ENCODE measurements at regions not wholly inside any gene's neighbourhood (a gene's known extent, or its start where the extent isn't known, plus 50 kb on each side); places are given as distances from the start of the nearest gene placed in this dataset.

DNA sequence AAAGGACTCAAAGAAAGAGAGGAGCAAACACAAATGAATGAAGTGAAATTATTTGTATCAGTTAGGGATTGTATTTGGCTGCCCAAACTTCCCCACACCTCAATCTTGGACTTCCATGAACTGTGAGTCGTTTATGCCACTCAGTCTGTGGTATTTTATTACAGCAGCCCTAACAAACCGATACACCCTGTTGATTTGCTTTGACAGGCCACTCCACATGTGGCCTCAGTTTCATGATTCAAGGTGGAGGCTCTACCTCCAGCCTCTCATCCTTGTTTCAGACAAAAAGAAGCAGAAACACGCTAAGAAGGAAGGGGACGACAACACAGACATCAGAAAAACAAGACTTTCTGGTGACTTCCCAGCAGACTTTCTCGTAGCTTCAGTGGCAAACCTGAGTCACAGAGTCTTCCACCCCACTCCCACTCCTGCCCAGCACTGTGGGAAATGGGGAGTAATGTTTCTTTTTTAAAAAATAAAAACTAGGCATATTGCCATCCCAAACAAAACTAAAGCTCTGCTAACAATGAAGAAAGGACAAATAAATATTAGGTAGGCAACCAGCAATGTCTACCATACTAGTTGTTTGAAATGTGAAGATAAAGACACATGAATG lies 52.2 kb upstream of the ABCA1 start:
- Histone ChIP-seq H3K27me3 (no peaks in the 10 kb centered on the region), H4K20me1 (no peaks in the 10 kb centered on the region), H3K36me3 (no peaks in the 10 kb centered on the region), H3K27ac (no peak overlapping the region), H3K4me2 (no peak overlapping the region), H3K9ac (no peak overlapping the region), H3K9me3 (peaks cover 7% of the 10 kb centered on the region; the same call in 1 of the 2 replicates), H3K4me3 (no peak overlapping the region), H3K4me1 (peaks cover 30% of the 10 kb centered on the region)
- no peak for TF ChIP-seq Cebpa-rat (IDR thresholded peaks at IDR 0.05)

DNA sequence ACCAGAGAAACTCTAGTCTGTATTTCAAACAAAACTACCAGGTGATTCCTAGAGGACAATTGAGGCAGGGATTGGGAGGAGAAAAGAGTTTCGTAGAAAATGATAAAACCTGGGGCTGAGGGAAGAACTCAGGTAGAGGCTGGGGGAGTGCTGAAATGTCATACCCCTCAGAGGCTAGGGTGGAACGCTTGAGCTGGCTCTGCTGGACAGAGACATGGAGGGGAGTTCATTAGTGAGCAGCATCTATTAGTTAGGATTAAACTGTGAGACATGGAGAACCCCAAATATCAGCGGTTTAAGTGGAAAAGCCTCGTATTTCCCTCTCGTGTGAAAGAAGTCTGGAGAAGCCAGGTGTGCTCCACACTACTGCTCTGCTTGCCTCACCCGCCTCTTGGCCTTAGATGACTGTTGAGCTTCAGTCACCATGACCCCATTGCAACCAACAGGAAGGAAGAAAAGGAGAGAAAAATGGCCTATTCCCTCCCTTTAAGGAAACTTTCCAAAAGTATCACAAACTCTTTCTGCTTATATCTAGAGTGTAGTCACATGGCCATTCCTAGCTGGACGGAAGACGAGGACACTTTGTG lies 53.7 kb upstream of the ABCA1 start:
- Histone ChIP-seq H3K27me3 (no peaks in the 10 kb centered on the region), H3K9ac (no peak overlapping the region), H3K4me3 (no peak overlapping the region), H3K36me3 (no peaks in the 10 kb centered on the region), H4K20me1 (no peaks in the 10 kb centered on the region), H3K4me2 (peak overlapping the region; percentile 51), H3K9me3 (peaks cover 7% of the 10 kb centered on the region; the same call in 1 of the 2 replicates), H3K27ac (no peak overlapping the region; the same call in 1 of the 2 replicates), H3K4me1 (peaks cover 42% of the 10 kb centered on the region)
- TF ChIP-seq Cebpa-rat (IDR thresholded peaks at IDR 0.05): no peak

DNA sequence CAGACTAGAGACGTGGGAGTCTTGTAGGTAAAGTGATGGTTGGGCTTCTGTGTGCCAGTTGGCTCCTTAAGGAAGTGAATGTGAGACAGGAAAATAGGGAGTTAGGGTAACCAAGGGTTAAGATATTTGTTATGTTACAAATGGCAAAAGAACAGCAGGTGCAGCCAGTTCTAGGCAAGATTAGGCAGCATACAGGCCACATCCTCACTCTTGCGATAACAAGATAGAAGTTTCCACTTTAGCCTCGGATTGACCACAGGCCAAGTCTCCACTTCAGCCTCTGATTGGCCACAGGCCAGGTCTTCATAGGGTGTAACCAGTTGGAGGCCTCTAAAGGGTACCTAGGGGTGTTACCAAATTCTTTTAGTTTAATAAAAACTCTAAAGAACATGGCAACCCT lies 54.6 kb upstream of the ABCA1 start:
- Histone ChIP-seq H3K9me3 (peaks cover 7% of the 10 kb centered on the region; the same call in 1 of the 2 replicates), H3K4me2 (peak overlapping the region; percentile 16; the same call in 1 of the 2 replicates), H3K4me1 (peaks cover 44% of the 10 kb centered on the region), H3K36me3 (no peaks in the 10 kb centered on the region), H3K27ac (no peak overlapping the region), H3K27me3 (no peaks in the 10 kb centered on the region), H4K20me1 (no peaks in the 10 kb centered on the region), H3K4me3 (no peak overlapping the region), H3K9ac (no peak overlapping the region)
- TF ChIP-seq Cebpa-rat (IDR thresholded peaks at IDR 0.05): no peak

DNA sequence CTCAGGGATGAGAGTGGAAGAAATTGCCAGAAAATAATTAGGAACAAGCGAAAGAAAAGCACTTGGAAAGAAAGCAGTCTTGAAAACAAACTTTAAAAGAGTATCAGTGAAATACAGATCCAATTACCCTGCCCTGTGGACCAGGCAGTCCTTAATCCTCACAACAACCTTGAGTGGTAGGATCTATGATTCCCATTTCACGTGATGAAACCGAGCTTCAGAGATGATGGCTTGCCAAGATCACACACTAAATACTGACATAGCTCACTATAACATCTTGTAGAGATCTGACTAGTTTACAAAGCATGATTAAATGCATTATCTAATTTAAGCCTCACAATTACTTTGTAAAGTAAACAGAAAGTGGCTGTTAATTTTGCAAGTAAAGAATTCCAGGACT lies 55.5 kb upstream of the ABCA1 start:
- Histone ChIP-seq H3K4me1 (peaks cover 50% of the 10 kb centered on the region), H3K36me3 (no peaks in the 10 kb centered on the region), H3K9me3 (no peaks in the 10 kb centered on the region), H3K4me3 (no peak overlapping the region), H3K27ac (no peak overlapping the region), H3K27me3 (no peaks in the 10 kb centered on the region), H4K20me1 (no peaks in the 10 kb centered on the region), H3K9ac (no peak overlapping the region), H3K4me2 (no peak overlapping the region)
- no peak for TF ChIP-seq Cebpa-rat (IDR thresholded peaks at IDR 0.05)

DNA sequence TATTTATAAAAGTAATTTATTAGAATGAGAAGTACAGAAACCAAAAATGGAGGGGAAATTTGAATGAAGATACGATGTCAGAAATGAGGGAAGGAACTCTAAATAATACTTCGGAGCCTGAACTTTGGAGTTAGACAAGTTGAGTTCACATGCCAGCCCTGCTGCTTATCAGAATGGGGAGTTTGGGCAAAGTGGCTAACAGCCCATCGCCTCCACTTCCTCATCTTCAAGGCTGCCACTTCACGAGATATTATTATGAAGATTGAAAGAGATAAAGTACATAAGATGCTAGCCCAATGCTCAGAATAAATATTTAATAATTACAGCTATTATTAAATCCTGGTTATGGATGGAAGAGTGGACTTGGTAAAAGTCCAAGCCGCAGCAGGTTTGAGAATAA lies 56.2 kb upstream of the ABCA1 start:
- no peak for TF ChIP-seq Cebpa-rat (IDR thresholded peaks at IDR 0.05)
- peaks cover 56% of the 10 kb centered on the region for H3K4me1 ChIP-seq
- H3K27me3 ChIP-seq: no peaks in the 10 kb centered on the region
- H4K20me1 ChIP-seq: no peaks in the 10 kb centered on the region
- H3K4me3 ChIP-seq: no peak overlapping the region
- no peak overlapping the region for H3K9ac ChIP-seq
- no peaks in the 10 kb centered on the region for H3K9me3 ChIP-seq
- H3K36me3 ChIP-seq: no peaks in the 10 kb centered on the region
- no peak overlapping the region for H3K27ac ChIP-seq
- no peak overlapping the region; the same call in 1 of the 2 replicates for H3K4me2 ChIP-seq

DNA sequence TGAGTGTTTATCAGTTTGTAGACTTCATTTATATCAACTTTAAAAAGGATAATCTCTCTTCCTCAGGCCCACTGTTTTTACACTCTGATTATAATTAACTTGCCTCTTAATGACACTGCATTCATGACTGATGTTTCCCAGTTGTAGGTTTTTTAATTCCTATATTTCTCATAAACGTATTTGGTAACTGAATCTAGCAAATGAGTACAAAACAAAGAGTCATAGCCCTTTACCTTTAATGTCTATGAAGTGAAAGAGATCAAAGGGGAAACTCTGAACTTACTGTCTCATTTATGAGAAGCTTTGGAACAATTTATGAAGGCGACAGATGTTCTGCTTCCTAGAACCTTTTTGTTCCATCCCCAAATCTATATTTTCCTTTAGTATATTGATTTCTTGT lies 56.6 kb upstream of the ABCA1 start:
- Histone ChIP-seq H3K27me3 (no peaks in the 10 kb centered on the region), H3K36me3 (no peaks in the 10 kb centered on the region), H3K4me1 (peaks cover 60% of the 10 kb centered on the region), H4K20me1 (no peaks in the 10 kb centered on the region), H3K9ac (no peak overlapping the region), H3K4me3 (no peak overlapping the region), H3K27ac (no peak overlapping the region), H3K9me3 (no peaks in the 10 kb centered on the region), H3K4me2 (no peak overlapping the region; the same call in 1 of the 2 replicates)
- TF ChIP-seq Cebpa-rat (IDR thresholded peaks at IDR 0.05): no peak

DNA sequence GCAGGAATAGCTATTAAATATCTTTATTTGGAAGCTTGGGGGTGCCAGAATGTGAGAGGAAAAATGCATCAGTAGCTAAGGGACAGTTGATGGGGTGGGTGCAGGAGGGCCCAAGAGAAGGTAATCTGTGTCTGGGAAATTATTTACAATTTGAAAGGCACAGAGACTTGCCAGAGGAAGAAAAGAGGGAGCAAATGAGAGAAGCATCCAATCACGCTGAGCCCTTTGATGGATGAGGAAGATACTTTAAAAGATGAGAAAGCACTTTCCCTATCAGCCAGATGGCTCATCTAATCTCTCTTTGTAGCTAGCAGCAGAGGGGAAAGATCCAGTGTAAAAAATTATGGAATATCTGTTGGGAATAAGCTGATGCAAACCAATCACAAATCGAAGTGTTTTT lies 57.0 kb upstream of the ABCA1 start:
- Histone ChIP-seq H3K9me3 (no peaks in the 10 kb centered on the region), H3K4me2 (no peak overlapping the region), H3K27me3 (no peaks in the 10 kb centered on the region), H4K20me1 (no peaks in the 10 kb centered on the region), H3K36me3 (no peaks in the 10 kb centered on the region), H3K9ac (no peak overlapping the region), H3K4me1 (peaks cover 64% of the 10 kb centered on the region), H3K27ac (no peak overlapping the region), H3K4me3 (no peak overlapping the region)
- no peak for TF ChIP-seq Cebpa-rat (IDR thresholded peaks at IDR 0.05)

DNA sequence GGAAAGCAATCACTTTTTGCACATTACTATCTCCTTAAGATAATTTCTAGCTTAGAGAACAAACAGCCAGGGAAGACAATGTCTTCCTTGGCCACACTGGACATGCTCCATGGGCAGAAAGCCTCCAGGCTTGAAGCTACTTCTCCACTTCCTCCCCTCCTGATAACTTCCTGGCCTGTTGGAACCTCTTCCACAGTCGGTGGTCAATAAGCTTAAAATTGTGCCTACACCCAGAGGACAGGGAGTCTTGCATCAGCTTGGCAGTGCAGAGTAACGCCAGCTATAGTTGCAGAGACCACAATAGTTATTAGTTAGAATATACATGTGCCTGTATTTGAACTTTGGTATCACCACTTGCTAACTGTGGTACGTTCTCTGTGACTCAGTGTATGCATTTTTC lies 58.1 kb upstream of the ABCA1 start:
- Histone ChIP-seq H3K9me3 (no peaks in the 10 kb centered on the region), H3K27ac (no peak overlapping the region), H3K36me3 (no peaks in the 10 kb centered on the region), H3K4me1 (peaks cover 73% of the 10 kb centered on the region), H4K20me1 (no peaks in the 10 kb centered on the region), H3K4me3 (no peak overlapping the region), H3K27me3 (no peaks in the 10 kb centered on the region), H3K9ac (no peak overlapping the region), H3K4me2 (peak overlapping the region; percentile 11)
- no peak for TF ChIP-seq Cebpa-rat (IDR thresholded peaks at IDR 0.05)

DNA sequence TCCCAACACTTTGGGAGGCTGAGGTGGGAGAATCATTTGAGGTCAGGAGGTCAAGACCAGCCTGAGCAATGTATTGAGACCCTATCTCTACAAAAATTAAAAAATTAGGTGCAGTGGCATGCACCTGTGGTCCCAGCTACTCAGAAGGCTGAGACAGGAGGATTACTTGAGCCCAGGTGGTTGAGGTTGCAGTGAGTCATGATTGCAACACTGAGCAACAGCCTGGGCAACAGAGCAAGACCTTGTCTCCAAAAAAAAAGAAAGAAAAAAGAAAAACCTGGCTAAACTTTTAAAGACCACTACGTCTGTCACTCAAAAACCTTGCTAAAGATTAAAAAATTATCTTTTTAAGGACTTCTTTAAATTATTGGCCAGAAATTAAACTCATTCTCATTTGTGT lies 59.8 kb upstream of the ABCA1 start:
- Histone ChIP-seq H3K4me1 (peaks cover 72% of the 10 kb centered on the region), H3K36me3 (no peaks in the 10 kb centered on the region), H3K9me3 (no peaks in the 10 kb centered on the region), H3K27me3 (no peaks in the 10 kb centered on the region), H3K4me2 (peak overlapping the region; percentile 84), H4K20me1 (no peaks in the 10 kb centered on the region), H3K27ac (peak overlapping the region; percentile 56; the same call in 1 of the 2 replicates), H3K9ac (no peak overlapping the region), H3K4me3 (no peak overlapping the region)
- TF ChIP-seq Cebpa-rat (IDR thresholded peaks at IDR 0.05): peak; percentile 76

DNA sequence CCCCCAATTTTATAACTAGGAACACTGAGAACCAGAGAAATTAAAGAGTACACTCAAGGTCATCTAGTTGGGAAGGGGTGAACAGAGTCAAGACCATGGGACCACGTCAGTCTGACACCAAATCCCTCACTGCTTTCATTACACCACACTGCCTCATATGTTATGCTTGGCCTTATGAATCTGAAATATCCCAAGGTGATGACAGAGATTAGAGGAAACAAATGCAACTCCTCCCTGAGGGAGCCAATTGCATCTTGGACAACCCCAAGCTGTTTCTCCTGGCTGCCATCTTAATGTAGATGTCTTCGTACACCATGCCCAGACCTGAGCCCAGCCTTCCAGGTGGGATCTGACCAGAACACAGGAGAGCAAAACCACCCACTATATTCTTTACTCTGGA lies 60.6 kb upstream of the ABCA1 start:
- Histone ChIP-seq H3K4me1 (peaks cover 79% of the 10 kb centered on the region), H3K4me2 (peak overlapping the region; percentile 84), H3K27me3 (no peaks in the 10 kb centered on the region), H3K9me3 (no peaks in the 10 kb centered on the region), H4K20me1 (no peaks in the 10 kb centered on the region), H3K9ac (no peak overlapping the region), H3K27ac (peak overlapping the region; percentile 56), H3K36me3 (no peaks in the 10 kb centered on the region), H3K4me3 (no peak overlapping the region)
- no peak for TF ChIP-seq Cebpa-rat (IDR thresholded peaks at IDR 0.05)
